ENCODE measurements at regions not wholly inside any gene's neighbourhood (a gene's known extent, or its start where the extent isn't known, plus 50 kb on each side); places are given as distances from the start of the nearest gene placed in this dataset.

DNA sequence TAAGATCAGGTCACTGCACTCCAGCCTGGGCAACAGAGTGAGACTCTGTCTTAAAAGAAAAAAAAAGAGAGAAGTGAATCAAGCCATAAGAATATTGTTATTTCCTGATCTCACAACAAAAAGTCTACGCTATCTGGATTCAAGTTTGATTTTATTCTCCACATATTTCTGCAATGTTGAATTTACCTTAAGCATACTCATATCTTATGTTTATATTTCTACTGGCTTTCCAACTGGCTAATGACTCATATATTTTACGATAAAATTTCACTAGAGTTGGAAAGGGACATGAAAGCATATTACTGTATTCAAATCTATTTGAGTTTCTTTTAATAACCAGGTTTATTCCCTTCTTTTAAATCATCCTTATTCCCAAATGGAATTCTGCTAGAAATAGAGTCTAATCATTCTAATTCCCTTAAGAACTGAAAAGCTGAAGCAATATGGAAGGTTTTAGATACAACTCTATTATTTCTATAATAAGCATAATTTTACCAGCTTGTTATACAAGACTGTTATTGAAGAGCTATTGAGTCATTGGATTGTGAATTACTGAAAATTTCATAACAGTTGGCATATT lies 276.9 kb upstream of the HS3ST5 start:
- ATAC-seq (replicated peaks; ENCODE audit: extremely low read depth, poor library complexity, severe bottlenecking): no peak
- Mint-ChIP-seq H3K4me1 (no peaks in the 10 kb centered on the region), H3K27ac (ENCODE audit: low read depth) (no peak overlapping the region)

DNA sequence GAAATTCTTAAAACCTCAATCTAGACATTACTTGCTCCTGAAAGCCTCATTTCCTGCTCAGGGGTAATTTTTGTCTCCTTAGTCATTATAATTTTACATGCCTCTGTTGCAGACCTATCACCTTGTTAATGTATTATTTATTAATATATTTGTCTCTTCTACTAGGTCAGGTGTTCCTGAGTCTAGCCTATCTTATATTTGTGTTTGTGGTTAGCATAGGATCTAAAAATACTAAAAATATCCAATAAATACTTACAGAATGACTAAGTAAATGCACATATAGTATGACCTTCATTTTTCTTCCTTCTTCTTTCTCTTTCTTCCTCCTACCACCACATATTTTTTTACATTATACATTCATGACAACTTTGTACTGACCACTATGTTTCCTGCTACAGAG lies 268.9 kb upstream of the HS3ST5 start:
- no peaks in the 10 kb centered on the region for H3K36me3 Mint-ChIP-seq (ENCODE audit: insufficient read depth)
- DNase-seq (ENCODE audit: low spot score in 2 of 2) (no peak), ATAC-seq (replicated peaks; ENCODE audit: extremely low read depth, poor library complexity, severe bottlenecking) (no peak)
- peaks cover 5% of the 10 kb centered on the region for H3K9me3 Mint-ChIP-seq
- H3K27ac Mint-ChIP-seq (ENCODE audit: low read depth): no peak overlapping the region
- no peak overlapping the region for H3K4me3 Mint-ChIP-seq
- H3K4me1 Mint-ChIP-seq: no peaks in the 10 kb centered on the region
- no peaks in the 10 kb centered on the region for H3K27me3 Mint-ChIP-seq

More for the DNA sequence above, 276.9 kb upstream of the HS3ST5 start:
- H3K9me3 Mint-ChIP-seq: peaks cover 26% of the 10 kb centered on the region
- H3K4me3 Mint-ChIP-seq: no peak overlapping the region
- no peaks in the 10 kb centered on the region for H3K36me3 Mint-ChIP-seq (ENCODE audit: insufficient read depth)
- H3K27me3 Mint-ChIP-seq: no peaks in the 10 kb centered on the region
- no peak for DNase-seq (ENCODE audit: low spot score in 2 of 2)

DNA sequence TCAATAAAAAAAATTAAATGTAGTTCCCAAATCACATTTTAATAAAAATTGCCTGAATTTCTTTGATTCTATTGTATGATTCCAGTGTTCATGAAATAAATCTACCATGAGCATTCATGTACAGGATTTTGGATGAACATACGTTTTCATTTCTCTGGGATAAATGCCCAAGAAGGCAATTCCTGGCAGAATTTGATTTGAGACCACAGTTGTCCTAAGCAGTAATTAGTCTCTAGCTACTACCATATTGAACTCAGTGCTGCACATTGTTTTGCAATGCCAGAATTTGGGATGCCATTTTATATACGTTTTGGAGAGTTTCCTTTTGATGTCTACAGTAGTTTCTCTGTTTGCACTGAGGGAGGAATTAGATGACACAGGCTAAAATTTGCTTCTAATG lies 265.3 kb upstream of the HS3ST5 start:
- Mint-ChIP-seq H3K4me3 (no peak overlapping the region), H3K27me3 (no peaks in the 10 kb centered on the region), H3K36me3 (ENCODE audit: insufficient read depth) (no peaks in the 10 kb centered on the region), H3K9me3 (peaks cover 5% of the 10 kb centered on the region), H3K4me1 (no peaks in the 10 kb centered on the region), H3K27ac (ENCODE audit: low read depth) (no peak overlapping the region)
- DNase-seq (ENCODE audit: low spot score in 2 of 2) (no peak), ATAC-seq (replicated peaks; ENCODE audit: extremely low read depth, poor library complexity, severe bottlenecking) (no peak)

DNA sequence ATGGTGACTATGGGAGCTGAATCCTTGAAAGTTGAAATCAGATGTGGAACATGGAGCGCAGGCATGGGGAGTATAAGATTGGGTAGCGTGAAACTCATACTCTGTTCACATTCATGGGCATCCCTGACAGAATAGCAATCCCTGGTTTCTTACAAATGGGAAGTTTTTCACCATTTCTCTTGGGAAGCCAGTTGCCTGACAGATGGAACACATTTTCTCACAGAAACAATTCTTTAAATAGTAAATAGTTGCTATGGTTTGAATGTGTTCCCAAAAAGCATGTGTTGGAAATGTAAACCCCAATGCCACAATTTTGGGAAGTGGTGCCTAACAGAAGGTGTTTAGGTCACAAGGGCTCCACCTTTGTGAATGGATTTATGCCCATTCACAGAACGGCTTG lies 262.8 kb upstream of the HS3ST5 start:
- ATAC-seq (replicated peaks; ENCODE audit: extremely low read depth, poor library complexity, severe bottlenecking): no peak
- no peaks in the 10 kb centered on the region for H3K36me3 Mint-ChIP-seq (ENCODE audit: insufficient read depth)

DNA sequence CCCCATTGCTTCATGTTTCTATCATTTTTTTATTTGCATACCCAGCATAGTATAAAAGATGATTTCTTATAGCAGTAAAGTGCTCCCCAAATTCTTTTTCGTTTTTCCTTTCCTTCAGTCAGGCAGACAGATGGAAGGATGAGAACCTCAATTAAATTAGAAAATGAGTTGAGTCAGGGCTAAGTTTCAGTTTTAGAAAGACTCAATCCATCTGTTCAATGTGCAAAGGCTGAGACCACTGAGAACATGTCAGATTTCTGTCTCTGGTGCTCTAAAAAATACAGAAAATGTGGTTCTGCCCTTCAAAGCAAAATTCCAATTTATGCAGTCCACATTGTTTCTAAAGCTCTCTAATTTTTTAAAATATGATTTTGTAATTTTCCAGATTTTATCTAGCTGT lies 257.6 kb upstream of the HS3ST5 start:
- ATAC-seq (replicated peaks; ENCODE audit: extremely low read depth, poor library complexity, severe bottlenecking) (no peak), DNase-seq (ENCODE audit: low spot score in 2 of 2) (no peak)
- H3K9me3 Mint-ChIP-seq: peaks cover 13% of the 10 kb centered on the region
- H3K36me3 Mint-ChIP-seq (ENCODE audit: insufficient read depth): peaks cover 2% of the 10 kb centered on the region
- no peaks in the 10 kb centered on the region for H3K27me3 Mint-ChIP-seq
- no peaks in the 10 kb centered on the region for H3K4me1 Mint-ChIP-seq
- H3K4me3 Mint-ChIP-seq: no peak overlapping the region
- no peak overlapping the region for H3K27ac Mint-ChIP-seq (ENCODE audit: low read depth)

More for the DNA sequence above, 262.8 kb upstream of the HS3ST5 start:
- DNase-seq (ENCODE audit: low spot score in 2 of 2): no peak
- Mint-ChIP-seq H3K4me1 (no peaks in the 10 kb centered on the region), H3K4me3 (no peak overlapping the region), H3K27ac (ENCODE audit: low read depth) (no peak overlapping the region), H3K27me3 (no peaks in the 10 kb centered on the region), H3K9me3 (peaks cover 6% of the 10 kb centered on the region)

DNA sequence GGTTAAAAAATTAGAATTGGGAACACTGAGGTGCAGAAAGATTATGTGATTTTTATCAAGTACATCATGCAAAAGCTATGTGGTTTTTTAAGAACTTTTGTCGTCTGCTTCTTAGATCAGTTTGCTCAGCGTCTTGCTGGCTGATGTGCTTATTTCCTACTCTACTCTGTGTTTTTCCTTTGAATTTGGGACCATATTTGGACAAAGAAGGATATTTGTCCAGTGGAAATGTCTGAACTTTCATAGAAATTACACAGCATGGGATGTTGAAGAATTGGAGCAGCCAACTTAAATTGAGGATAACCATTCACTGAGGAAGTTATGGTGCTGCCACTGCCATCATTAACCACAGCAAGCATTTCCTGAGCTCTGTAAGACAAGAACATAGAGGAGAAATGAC lies 252.8 kb upstream of the HS3ST5 start:
- Mint-ChIP-seq H3K36me3 (ENCODE audit: insufficient read depth) (peaks cover 2% of the 10 kb centered on the region), H3K27me3 (no peaks in the 10 kb centered on the region), H3K4me1 (no peaks in the 10 kb centered on the region), H3K27ac (ENCODE audit: low read depth) (no peak overlapping the region), H3K9me3 (peaks cover 13% of the 10 kb centered on the region), H3K4me3 (no peak overlapping the region)
- ATAC-seq (replicated peaks; ENCODE audit: extremely low read depth, poor library complexity, severe bottlenecking) (no peak), DNase-seq (ENCODE audit: low spot score in 2 of 2) (no peak)

DNA sequence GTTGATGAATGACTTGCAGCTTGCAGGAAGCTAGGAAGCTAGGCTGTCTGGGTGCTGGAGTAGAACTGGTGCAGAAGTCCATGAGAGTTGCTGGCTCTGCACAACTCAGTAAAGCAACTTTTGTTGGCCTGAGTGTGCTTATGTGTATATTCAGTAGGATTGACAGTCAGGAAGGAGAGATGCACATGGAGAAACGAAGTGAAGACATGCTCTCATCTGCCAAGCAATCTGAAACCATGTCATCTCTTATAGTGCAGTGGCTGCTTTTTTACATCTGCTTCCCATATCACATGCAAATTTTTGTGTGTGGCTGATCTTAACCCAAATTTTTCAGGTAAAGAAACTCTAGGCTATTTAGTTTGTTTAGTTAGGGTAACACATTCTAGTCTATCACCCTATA lies 252.4 kb upstream of the HS3ST5 start:
- Mint-ChIP-seq H3K4me3 (no peak overlapping the region), H3K4me1 (no peaks in the 10 kb centered on the region), H3K27me3 (no peaks in the 10 kb centered on the region), H3K36me3 (ENCODE audit: insufficient read depth) (peaks cover 2% of the 10 kb centered on the region), H3K9me3 (peaks cover 15% of the 10 kb centered on the region), H3K27ac (ENCODE audit: low read depth) (no peak overlapping the region)
- ATAC-seq (replicated peaks; ENCODE audit: extremely low read depth, poor library complexity, severe bottlenecking): no peak
- DNase-seq (ENCODE audit: low spot score in 2 of 2): no peak

DNA sequence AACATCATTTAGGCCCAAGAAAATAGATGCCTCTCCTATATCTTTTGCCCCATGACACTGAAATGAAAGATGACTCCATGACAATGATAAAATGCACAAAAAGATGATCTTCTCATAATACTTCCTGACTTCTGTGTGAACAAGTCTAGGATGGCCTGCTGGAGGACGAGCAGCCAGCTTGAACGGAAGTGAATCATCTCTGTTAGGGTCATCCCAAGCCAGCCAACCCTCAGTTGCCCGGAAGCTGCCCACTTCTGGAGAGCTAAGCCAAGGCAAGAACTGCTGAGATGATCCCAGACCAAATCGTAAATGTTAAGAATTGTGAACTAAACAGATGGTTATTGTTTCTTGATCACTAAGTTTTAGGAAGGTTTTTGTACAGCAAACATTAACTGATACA lies 249.7 kb upstream of the HS3ST5 start:
- H3K4me3 Mint-ChIP-seq: no peak overlapping the region
- no peaks in the 10 kb centered on the region for H3K4me1 Mint-ChIP-seq
- H3K36me3 Mint-ChIP-seq (ENCODE audit: insufficient read depth): peaks cover under 1% of the 10 kb centered on the region

DNA sequence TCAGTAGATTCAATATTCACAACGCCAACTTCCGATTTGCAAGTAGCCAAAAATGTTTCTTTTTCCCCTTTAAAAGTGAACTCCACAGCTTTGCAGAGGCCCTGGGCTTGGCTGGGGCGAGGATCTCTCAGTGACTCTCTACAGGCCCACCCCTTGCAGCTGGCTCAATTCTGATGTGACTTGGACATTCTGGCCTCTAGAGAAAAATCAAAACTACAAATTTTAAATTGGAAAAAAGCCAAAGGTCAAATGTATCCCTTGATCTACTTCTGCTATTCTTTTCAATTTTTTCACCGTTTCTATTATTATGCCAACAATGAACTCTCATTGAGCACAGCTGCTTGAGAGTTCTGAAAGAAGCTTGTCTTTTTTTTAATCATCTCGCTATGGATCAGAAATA lies 245.9 kb upstream of the HS3ST5 start:
- H3K4me1 Mint-ChIP-seq: no peaks in the 10 kb centered on the region
- H3K27ac Mint-ChIP-seq (ENCODE audit: low read depth): no peak overlapping the region
- DNase-seq (ENCODE audit: low spot score in 2 of 2) (no peak), ATAC-seq (replicated peaks; ENCODE audit: extremely low read depth, poor library complexity, severe bottlenecking) (no peak)
- H3K27me3 Mint-ChIP-seq: no peaks in the 10 kb centered on the region
- H3K4me3 Mint-ChIP-seq: no peak overlapping the region
- H3K9me3 Mint-ChIP-seq: peaks cover 12% of the 10 kb centered on the region
- H3K36me3 Mint-ChIP-seq (ENCODE audit: insufficient read depth): no peaks in the 10 kb centered on the region

More for the DNA sequence above, 249.7 kb upstream of the HS3ST5 start:
- ATAC-seq (replicated peaks; ENCODE audit: extremely low read depth, poor library complexity, severe bottlenecking) (no peak), DNase-seq (ENCODE audit: low spot score in 2 of 2) (no peak)
- Mint-ChIP-seq H3K27me3 (no peaks in the 10 kb centered on the region), H3K9me3 (peaks cover 12% of the 10 kb centered on the region), H3K27ac (ENCODE audit: low read depth) (no peak overlapping the region)

DNA sequence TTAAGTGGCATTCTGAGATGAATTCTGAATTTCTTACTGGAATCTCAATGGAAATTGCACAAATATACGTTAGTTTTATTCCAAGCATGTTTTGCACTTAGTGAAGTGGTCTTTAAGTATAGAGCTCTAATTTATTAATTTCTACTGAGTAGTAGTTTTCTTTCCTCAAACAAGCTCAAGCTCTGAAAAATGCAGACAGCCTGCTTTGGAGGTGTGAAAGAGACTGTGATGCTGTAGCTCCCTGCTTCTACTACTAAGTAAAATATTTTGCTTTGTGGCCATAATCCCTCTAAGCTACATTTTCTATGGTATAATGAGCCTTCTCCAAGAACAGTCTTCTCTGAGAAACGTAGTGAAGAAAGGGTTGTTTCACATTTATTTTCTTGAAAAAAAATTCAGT lies 243.5 kb upstream of the HS3ST5 start:
- no peaks in the 10 kb centered on the region for H3K27me3 Mint-ChIP-seq
- H3K4me1 Mint-ChIP-seq: no peaks in the 10 kb centered on the region
- ATAC-seq (replicated peaks; ENCODE audit: extremely low read depth, poor library complexity, severe bottlenecking): no peak

DNA sequence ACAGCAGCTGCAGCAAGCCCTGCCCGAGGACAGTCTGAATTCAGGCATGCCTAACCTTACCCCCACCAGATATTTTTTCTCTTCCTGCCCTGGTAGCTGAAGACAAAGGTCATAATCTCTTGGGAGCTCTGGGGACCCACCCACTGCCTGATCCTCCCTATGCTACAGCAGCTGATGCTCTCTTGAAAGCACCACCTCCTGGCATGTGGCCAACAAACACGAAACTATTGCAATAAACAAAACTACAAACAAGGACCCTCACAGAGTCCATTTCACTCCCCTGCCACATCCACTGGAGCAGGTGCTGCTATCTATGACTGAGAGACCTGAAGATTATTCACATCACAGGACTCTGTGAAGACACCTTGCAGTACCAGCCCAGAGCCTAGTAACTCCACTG lies 238.5 kb upstream of the HS3ST5 start:
- no peak for ATAC-seq (replicated peaks; ENCODE audit: extremely low read depth, poor library complexity, severe bottlenecking)
- H3K36me3 Mint-ChIP-seq (ENCODE audit: insufficient read depth): peaks cover 2% of the 10 kb centered on the region
- H3K9me3 Mint-ChIP-seq: peaks cover 30% of the 10 kb centered on the region
- no peak overlapping the region for H3K27ac Mint-ChIP-seq (ENCODE audit: low read depth)
- no peak for DNase-seq (ENCODE audit: low spot score in 2 of 2)
- no peaks in the 10 kb centered on the region for H3K4me1 Mint-ChIP-seq
- H3K4me3 Mint-ChIP-seq: no peak overlapping the region
- H3K27me3 Mint-ChIP-seq: no peaks in the 10 kb centered on the region

More for the DNA sequence above, 243.5 kb upstream of the HS3ST5 start:
- Mint-ChIP-seq H3K27ac (ENCODE audit: low read depth) (no peak overlapping the region), H3K4me3 (no peak overlapping the region), H3K36me3 (ENCODE audit: insufficient read depth) (no peaks in the 10 kb centered on the region), H3K9me3 (peaks cover 12% of the 10 kb centered on the region)
- DNase-seq (ENCODE audit: low spot score in 2 of 2): no peak

DNA sequence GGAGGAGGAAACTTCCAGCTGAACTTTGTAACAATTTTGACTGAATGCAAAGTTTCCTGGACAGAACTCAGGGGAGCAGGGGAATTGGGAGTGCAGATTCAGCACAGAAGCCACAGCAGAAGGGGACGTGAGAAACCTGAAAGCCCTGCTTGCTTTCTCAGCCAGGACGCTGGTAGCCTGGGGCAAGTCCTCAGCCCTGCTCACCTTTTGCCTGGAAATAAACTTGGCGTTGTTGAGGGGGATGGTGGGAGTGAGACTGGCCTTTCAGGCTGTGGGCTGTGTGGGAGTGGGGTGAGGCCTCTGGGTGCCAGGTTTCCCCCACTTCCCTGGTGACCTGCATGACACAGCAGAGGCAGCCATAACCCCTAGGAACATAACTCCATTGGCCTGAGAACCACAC lies 238.1 kb upstream of the HS3ST5 start:
- H3K27ac Mint-ChIP-seq (ENCODE audit: low read depth): no peak overlapping the region
- H3K27me3 Mint-ChIP-seq: no peaks in the 10 kb centered on the region
- peaks cover 30% of the 10 kb centered on the region for H3K9me3 Mint-ChIP-seq
- H3K4me1 Mint-ChIP-seq: no peaks in the 10 kb centered on the region
- ATAC-seq (replicated peaks; ENCODE audit: extremely low read depth, poor library complexity, severe bottlenecking) (no peak), DNase-seq (ENCODE audit: low spot score in 2 of 2) (no peak)
- H3K36me3 Mint-ChIP-seq (ENCODE audit: insufficient read depth): peaks cover 2% of the 10 kb centered on the region
- H3K4me3 Mint-ChIP-seq: no peak overlapping the region

DNA sequence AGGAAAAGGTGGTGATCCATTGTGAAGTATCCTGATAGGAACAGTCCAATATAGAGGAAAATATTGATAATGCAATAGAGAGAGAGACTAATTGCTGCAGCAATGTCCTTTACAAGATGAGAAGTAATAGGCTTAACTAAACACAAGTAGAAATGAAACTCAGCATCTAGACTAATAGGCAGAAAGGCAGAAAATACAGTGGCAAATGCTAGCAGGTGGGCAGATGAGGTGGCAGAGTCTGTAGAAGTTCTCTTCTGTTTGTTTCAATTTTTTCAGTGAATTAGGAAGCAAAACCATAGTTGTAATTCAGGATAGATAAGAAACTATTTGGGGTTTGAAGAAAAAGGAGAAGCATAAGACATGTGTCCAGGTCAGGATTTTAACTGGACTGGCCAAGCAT lies 236.7 kb upstream of the HS3ST5 start:
- Mint-ChIP-seq H3K9me3 (peaks cover 30% of the 10 kb centered on the region), H3K4me3 (no peak overlapping the region), H3K27ac (ENCODE audit: low read depth) (no peak overlapping the region), H3K36me3 (ENCODE audit: insufficient read depth) (peaks cover 2% of the 10 kb centered on the region), H3K4me1 (no peaks in the 10 kb centered on the region), H3K27me3 (no peaks in the 10 kb centered on the region)
- DNase-seq (ENCODE audit: low spot score in 2 of 2) (no peak), ATAC-seq (replicated peaks; ENCODE audit: extremely low read depth, poor library complexity, severe bottlenecking) (no peak)

DNA sequence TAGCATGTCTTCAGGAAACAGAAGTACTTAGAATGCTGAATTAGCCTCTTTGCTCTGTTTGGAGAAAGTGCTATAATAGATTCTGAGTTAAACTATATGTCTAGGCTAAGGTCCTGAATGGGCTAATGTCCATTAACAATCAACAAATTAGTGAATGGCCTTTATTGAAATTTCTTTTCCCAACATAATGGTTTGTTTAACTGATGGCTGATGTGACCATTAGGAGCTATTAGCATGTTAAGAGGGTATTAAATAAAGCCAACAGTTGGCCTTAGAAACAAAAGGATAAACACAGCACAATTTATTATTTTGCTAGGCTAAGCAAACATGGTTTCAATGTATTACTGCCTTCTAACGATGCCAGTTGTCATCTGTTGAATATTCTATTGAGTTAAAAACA lies 234.3 kb upstream of the HS3ST5 start:
- ATAC-seq (replicated peaks; ENCODE audit: extremely low read depth, poor library complexity, severe bottlenecking) (no peak), DNase-seq (ENCODE audit: low spot score in 2 of 2) (no peak)
- Mint-ChIP-seq H3K9me3 (peaks cover 34% of the 10 kb centered on the region), H3K27me3 (no peaks in the 10 kb centered on the region), H3K27ac (ENCODE audit: low read depth) (no peak overlapping the region), H3K4me3 (no peak overlapping the region), H3K4me1 (no peaks in the 10 kb centered on the region), H3K36me3 (ENCODE audit: insufficient read depth) (peaks cover 2% of the 10 kb centered on the region)

Measured in central memory CD8-positive, alpha-beta T cell (primary cell).